Gastrocnemius medialis (tissue), 4 donors: ENCODE measurements at regions not wholly inside any gene's neighbourhood (a gene's known extent, or its start where the extent isn't known, plus 50 kb on each side); places are given as distances from the start of the nearest gene placed in this dataset.

ENCODE experiments used
- CTCF ChIP-seq, 5 experiments: fragments of 450-650 bp in 3 of 5; fragments of 200-600 bp in 2 of 5; sonication (generic) in 2 of 5; IDR thresholded peaks in 4 of 5; conservative IDR thresholded peaks in 1 of 5; 1 replicate in 4 of 5; 2 replicates in 1 of 5; pipeline ENCODE4 v1.5.1; 2016 to 2019; ENCODE audit warnings: antibody characterized with exemption in 5 of 5, mild to moderate bottlenecking in 3 of 5, moderate library complexity in 3 of 5
- POLR2A ChIP-seq, 2 donors: fragments of 450-650 bp; IDR thresholded peaks; one replicate each; pipeline ENCODE4 v1.6.1; 2017; ENCODE audit warnings: antibody characterized with exemption in 2 of 2, mild to moderate bottlenecking in 2 of 2, moderate library complexity in 2 of 2

GRCh38 chr18:8952769-8953760, 149.4 kb upstream of the NDUFV2 start:
- no peak for TF ChIP-seq CTCF (IDR thresholded peaks at IDR 0.05 in 4 of 5, conservative IDR thresholded peaks at IDR 0.05 in 1 of 5)
- no peak for TF ChIP-seq POLR2A (IDR thresholded peaks at IDR 0.05)
